Karpas-422 (cell line): ENCODE measurements at regions not wholly inside any gene's neighbourhood (a gene's known extent, or its start where the extent isn't known, plus 50 kb on each side); places are given as distances from the start of the nearest gene placed in this dataset.
"Not testable (repeated sequence)": the region's sequence is repeated elsewhere in the genome, so short reads cannot be mapped to it uniquely, and the experiment has no call there.

Source experiments
- DNase-seq: peaks from one replicate; pipeline ENCODE4 v3.0.0-alpha.2; 2015
- H2AFZ ChIP-seq: fragments of 200-600 bp; sonication (generic); 2 replicates; pipeline ENCODE4 v1.6.1; 2014; ENCODE audit warnings: antibody characterized with exemption, low read length, mixed read lengths
- H3K27ac ChIP-seq: fragments of 200-600 bp; sonication (generic); 2 replicates; pipeline ENCODE4 v1.5.1; 2014; ENCODE audit warnings: mild to moderate bottlenecking, low read length, moderate library complexity
- H3K27me3 ChIP-seq: fragments of 200-600 bp; sonication (generic); 2 replicates; pipeline ENCODE4 v1.6.1; 2014; ENCODE audit warnings: low read length, mixed read lengths
- H3K36me3 ChIP-seq: fragments of 200-600 bp; sonication (generic); 2 replicates; pipeline ENCODE4 v1.6.1; 2014; ENCODE audit warnings: low read length, mixed read lengths; ENCODE audit not compliant: insufficient read depth
- H3K4me1 ChIP-seq: fragments of 200-600 bp; sonication (generic); 2 replicates; pipeline ENCODE4 v1.6.1; 2014; ENCODE audit warnings: mild to moderate bottlenecking, low read length, mixed read lengths
- H3K4me2 ChIP-seq: fragments of 200-600 bp; sonication (generic); 2 replicates; pipeline ENCODE4 v1.6.1; 2014; ENCODE audit warnings: low read length, low read depth, mild to moderate bottlenecking; ENCODE audit not compliant: poor library complexity, severe bottlenecking
- H3K4me3 ChIP-seq: fragments of 200-600 bp; sonication (generic); 2 replicates; pipeline ENCODE4 v1.5.1; 2014; ENCODE audit warnings: mild to moderate bottlenecking, antibody characterized with exemption, low read length, mixed read lengths
- H3K79me2 ChIP-seq: fragments of 200-600 bp; sonication (generic); 2 replicates; pipeline ENCODE4 v1.6.1; 2014; ENCODE audit warnings: mild to moderate bottlenecking, low read length, mixed read lengths
- H3K9ac ChIP-seq: fragments of 200-600 bp; sonication (generic); 2 replicates; pipeline ENCODE4 v1.6.0; 2014; ENCODE audit warnings: low read length
- H3K9me2 ChIP-seq: fragments of 200-600 bp; sonication (generic), shearing (Covaris generic); replicated peaks from 2 replicates; pipeline ENCODE4 v1.6.0; 2014; ENCODE audit warnings: mild to moderate bottlenecking, low read length, moderate library complexity; ENCODE audit not compliant: insufficient read depth
- H3K9me3 ChIP-seq: fragments of 300-700, 200-600 bp; sonication (generic); 2 replicates; pipeline ENCODE4 v1.6.1; 2014; ENCODE audit warnings: low read length, mixed read lengths
- H4K20me1 ChIP-seq: fragments of 200-600 bp; sonication (generic); 2 replicates; pipeline ENCODE4 v1.6.1; 2014; ENCODE audit warnings: mild to moderate bottlenecking, antibody characterized with exemption, low read length, low read depth; ENCODE audit not compliant: insufficient read depth

- Histone ChIP-seq H3K4me1 (no peaks in the 10 kb centered on the region), H2AFZ (no peak overlapping the region), H4K20me1 (no peaks in the 10 kb centered on the region), H3K27me3 (no peaks in the 10 kb centered on the region), H3K27ac (no peak overlapping the region), H3K4me2 (no peak overlapping the region), H3K36me3 (no peaks in the 10 kb centered on the region), H3K79me2 (no peaks in the 10 kb centered on the region), H3K9ac (no peak overlapping the region), H3K4me3 (no peak overlapping the region), H3K9me3 (peaks cover 14% of the 10 kb centered on the region), H3K9me2 (no peaks in the 10 kb centered on the region)
- DNase-seq: no peak
Observed at GRCh38 chr4:19557161-19557560, 694.5 kb upstream of the SLIT2 start.

GRCh38 chr4:19556276-19556675, 695.4 kb upstream of the SLIT2 start:
- not testable (repeated sequence) for H3K36me3 ChIP-seq, H3K4me1 ChIP-seq, H3K9me2 ChIP-seq, H3K27ac ChIP-seq, H3K79me2 ChIP-seq, H3K27me3 ChIP-seq, H3K4me3 ChIP-seq, H4K20me1 ChIP-seq, DNase-seq, H2AFZ ChIP-seq, H3K9ac ChIP-seq, H3K4me2 ChIP-seq
- peaks cover 14% of the 10 kb centered on the region for H3K9me3 ChIP-seq

DNA sequence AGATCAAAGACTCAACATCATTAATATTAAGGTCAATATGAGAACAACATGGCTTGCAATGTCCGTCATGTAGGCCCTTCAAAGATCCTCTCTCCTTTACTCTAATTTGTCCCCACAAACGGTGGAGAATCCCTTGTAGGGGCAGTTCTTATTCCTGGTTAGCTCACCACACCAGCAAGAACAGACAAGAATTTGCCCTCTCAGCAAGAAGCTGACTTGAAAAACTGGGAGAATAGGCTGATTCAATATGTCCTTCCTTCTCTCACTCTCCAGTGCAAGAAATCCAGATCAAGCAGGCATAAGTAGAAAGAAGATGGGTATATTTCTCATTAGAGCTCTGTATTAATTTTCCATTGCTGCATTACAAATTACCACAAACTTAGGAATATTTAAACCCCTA, 704.2 kb upstream of the SLIT2 start:
- Histone ChIP-seq H3K36me3 (no peaks in the 10 kb centered on the region), H3K9ac (no peak overlapping the region), H3K27me3 (no peaks in the 10 kb centered on the region), H2AFZ (no peak overlapping the region), H3K9me3 (peaks cover 15% of the 10 kb centered on the region), H4K20me1 (no peaks in the 10 kb centered on the region), H3K4me1 (no peaks in the 10 kb centered on the region), H3K27ac (no peak overlapping the region), H3K4me2 (no peak overlapping the region), H3K4me3 (no peak overlapping the region), H3K9me2 (no peaks in the 10 kb centered on the region), H3K79me2 (no peaks in the 10 kb centered on the region)
- DNase-seq: no peak

GRCh38 chr4:19544446-19545125, 707.1 kb upstream of the SLIT2 start:
- Histone ChIP-seq H3K27ac (no peak overlapping the region), H3K9me2 (no peaks in the 10 kb centered on the region), H2AFZ (no peak overlapping the region), H3K79me2 (no peaks in the 10 kb centered on the region), H3K4me3 (no peak overlapping the region), H4K20me1 (no peaks in the 10 kb centered on the region), H3K9me3 (peaks cover 23% of the 10 kb centered on the region), H3K9ac (no peak overlapping the region), H3K36me3 (no peaks in the 10 kb centered on the region), H3K27me3 (no peaks in the 10 kb centered on the region), H3K4me1 (no peaks in the 10 kb centered on the region), H3K4me2 (no peak overlapping the region)
- DNase-seq: no peak

DNA sequence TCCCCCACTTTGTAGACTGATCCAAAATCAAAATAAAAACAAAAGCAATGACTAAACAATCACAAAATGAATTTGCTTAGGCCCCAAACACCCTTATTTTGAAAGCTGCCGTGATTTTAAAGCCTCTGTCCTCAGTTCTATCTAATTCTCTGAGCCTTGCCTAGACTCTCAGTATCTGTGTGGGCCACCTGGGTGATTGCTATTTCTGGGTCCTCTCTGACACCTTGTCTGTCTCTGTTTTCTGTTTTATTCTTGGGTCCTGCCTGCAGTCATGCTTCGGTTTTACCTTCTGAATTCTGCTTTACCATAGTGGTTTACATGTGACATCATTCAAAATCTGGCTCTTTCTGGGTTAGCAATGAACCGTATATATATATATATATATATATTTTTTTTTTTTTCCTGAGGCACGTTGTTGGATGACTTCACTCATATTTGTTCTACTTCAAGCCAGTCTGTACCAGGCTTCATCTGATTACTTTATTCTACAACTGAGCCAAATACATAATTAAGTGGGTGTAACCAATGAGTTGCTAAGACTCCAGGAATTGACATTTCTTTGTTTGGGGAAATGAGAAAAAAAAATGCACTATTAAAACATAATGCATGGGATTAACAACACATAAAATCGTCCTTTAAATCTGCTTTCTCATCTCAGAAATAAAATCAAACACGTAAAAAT, 710.7 kb upstream of the SLIT2 start:
- H3K9ac ChIP-seq: no peak overlapping the region
- no peaks in the 10 kb centered on the region for H3K9me2 ChIP-seq
- no peak overlapping the region for H3K27ac ChIP-seq
- H3K4me2 ChIP-seq: no peak overlapping the region
- no peaks in the 10 kb centered on the region for H4K20me1 ChIP-seq
- DNase-seq: no peak
- H3K9me3 ChIP-seq: peaks cover 20% of the 10 kb centered on the region
- no peaks in the 10 kb centered on the region for H3K36me3 ChIP-seq
- no peak overlapping the region for H3K4me3 ChIP-seq
- no peaks in the 10 kb centered on the region for H3K4me1 ChIP-seq
- no peaks in the 10 kb centered on the region for H3K27me3 ChIP-seq
- H3K79me2 ChIP-seq: no peaks in the 10 kb centered on the region
- no peak overlapping the region for H2AFZ ChIP-seq

GRCh38 chr4:19539201-19539600, 712.5 kb upstream of the SLIT2 start:
- Histone ChIP-seq H3K4me3 (no peak overlapping the region), H3K27me3 (no peaks in the 10 kb centered on the region), H3K4me2 (no peak overlapping the region), H3K9ac (no peak overlapping the region), H2AFZ (no peak overlapping the region), H3K27ac (no peak overlapping the region), H3K36me3 (no peaks in the 10 kb centered on the region), H3K79me2 (no peaks in the 10 kb centered on the region), H3K4me1 (no peaks in the 10 kb centered on the region), H3K9me3 (peaks cover 19% of the 10 kb centered on the region; the same call in 1 of the 2 replicates), H4K20me1 (no peaks in the 10 kb centered on the region), H3K9me2 (no peaks in the 10 kb centered on the region)
- no peak for DNase-seq

DNA sequence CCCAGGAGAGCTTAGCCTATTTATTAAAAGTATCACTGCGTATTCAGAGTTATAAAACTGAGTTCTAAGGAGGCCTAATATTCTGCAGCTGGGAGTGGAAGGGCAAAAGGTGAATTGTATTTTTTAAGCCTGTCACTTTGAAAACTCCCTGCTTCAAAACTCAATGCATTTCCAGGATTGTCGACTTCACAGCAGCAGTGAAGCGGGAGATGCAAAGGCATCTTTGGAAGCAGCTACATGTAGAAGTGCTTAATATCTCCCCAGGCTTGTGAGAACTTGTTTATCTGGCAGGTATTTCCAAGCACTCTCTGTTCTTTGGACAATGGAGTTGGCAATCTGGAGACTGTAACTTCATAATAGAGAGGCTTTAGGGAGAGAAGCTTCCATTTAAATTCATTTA, 717.5 kb upstream of the SLIT2 start:
- H3K4me2 ChIP-seq: no peak overlapping the region
- DNase-seq: no peak
- H4K20me1 ChIP-seq: no peaks in the 10 kb centered on the region
- no peaks in the 10 kb centered on the region for H3K36me3 ChIP-seq
- no peaks in the 10 kb centered on the region for H3K79me2 ChIP-seq
- H3K4me3 ChIP-seq: no peak overlapping the region
- H3K27ac ChIP-seq: no peak overlapping the region
- H3K27me3 ChIP-seq: no peaks in the 10 kb centered on the region
- H2AFZ ChIP-seq: no peak overlapping the region
- H3K9ac ChIP-seq: no peak overlapping the region
- no peaks in the 10 kb centered on the region for H3K4me1 ChIP-seq
- no peaks in the 10 kb centered on the region for H3K9me2 ChIP-seq
- H3K9me3 ChIP-seq: peaks cover 18% of the 10 kb centered on the region

GRCh38 chr4:19531906-19532848, 719.5 kb upstream of the SLIT2 start:
- no peak for DNase-seq

More at GRCh38 chr4:19531906-19532848, 719.5 kb upstream of the SLIT2 start:
- no peak overlapping the region for H3K4me2 ChIP-seq
- H3K36me3 ChIP-seq: no peaks in the 10 kb centered on the region
- H3K79me2 ChIP-seq: no peaks in the 10 kb centered on the region
- peaks cover 31% of the 10 kb centered on the region for H3K9me3 ChIP-seq
- no peak overlapping the region for H3K27ac ChIP-seq
- no peaks in the 10 kb centered on the region for H3K9me2 ChIP-seq
- no peaks in the 10 kb centered on the region for H4K20me1 ChIP-seq
- H3K4me3 ChIP-seq: no peak overlapping the region
- H3K9ac ChIP-seq: no peak overlapping the region
- no peak overlapping the region for H2AFZ ChIP-seq
- H3K27me3 ChIP-seq: no peaks in the 10 kb centered on the region
- no peaks in the 10 kb centered on the region for H3K4me1 ChIP-seq
